Activated naive CD4-positive, alpha-beta T cell treated with anti-CD3 and anti-CD28 coated beads, Interleukin-2, amount 50 U/mL, for 24 hours (primary cell): ENCODE measurements at regions not wholly inside any gene's neighbourhood (a gene's known extent, or its start where the extent isn't known, plus 50 kb on each side); places are given as distances from the start of the nearest gene placed in this dataset.
"Not testable (repeated sequence)": the region's sequence is repeated elsewhere in the genome, so short reads cannot be mapped to it uniquely, and the experiment has no call there.

Experiments used
- H3K27ac Mint-ChIP-seq: one replicate; pipeline ENCODE4 v1.8.0; 2021; ENCODE audit warnings: mild to moderate bottlenecking, mixed read lengths
- H3K27me3 Mint-ChIP-seq: one replicate; pipeline ENCODE4 v1.8.0; 2021; ENCODE audit warnings: mixed read lengths
- H3K36me3 Mint-ChIP-seq: one replicate; pipeline ENCODE4 v1.8.0; 2021; ENCODE audit warnings: mixed read lengths
- H3K4me1 Mint-ChIP-seq: one replicate; pipeline ENCODE4 v1.8.0; 2021; ENCODE audit warnings: mixed read lengths
- H3K4me3 Mint-ChIP-seq: one replicate; pipeline ENCODE4 v1.8.0; 2021; ENCODE audit warnings: mild to moderate bottlenecking, mixed read lengths
- H3K9me3 Mint-ChIP-seq: one replicate; pipeline ENCODE4 v1.8.0; 2021; ENCODE audit warnings: mixed read lengths

- Mint-ChIP-seq H3K27me3 (no peaks in the 10 kb centered on the region), H3K9me3 (peaks cover 12% of the 10 kb centered on the region), H3K4me1 (no peaks in the 10 kb centered on the region), H3K4me3 (no peak overlapping the region), H3K36me3 (peaks cover 5% of the 10 kb centered on the region), H3K27ac (no peak overlapping the region)
Observed at GRCh38 chr2:238515377-238515776, 88.7 kb downstream of the ASB1 start.

- no peaks in the 10 kb centered on the region for H3K4me1 Mint-ChIP-seq
- H3K9me3 Mint-ChIP-seq: peaks cover 12% of the 10 kb centered on the region
- H3K27me3 Mint-ChIP-seq: no peaks in the 10 kb centered on the region
- peaks cover 5% of the 10 kb centered on the region for H3K36me3 Mint-ChIP-seq
- H3K27ac Mint-ChIP-seq: no peak overlapping the region
- no peak overlapping the region for H3K4me3 Mint-ChIP-seq
Observed at GRCh38 chr2:238517209-238517608, 90.5 kb downstream of the ASB1 start.

- Mint-ChIP-seq H3K27me3 (no peaks in the 10 kb centered on the region), H3K36me3 (peaks cover 5% of the 10 kb centered on the region), H3K27ac (no peak overlapping the region), H3K4me1 (no peaks in the 10 kb centered on the region), H3K4me3 (no peak overlapping the region), H3K9me3 (peaks cover 12% of the 10 kb centered on the region)
Observed at GRCh38 chr2:238518172-238518820, 91.6 kb downstream of the ASB1 start.

- H3K27ac Mint-ChIP-seq: no peak overlapping the region
- H3K4me1 Mint-ChIP-seq: no peaks in the 10 kb centered on the region
- H3K4me3 Mint-ChIP-seq: no peak overlapping the region
- H3K36me3 Mint-ChIP-seq: peaks cover 5% of the 10 kb centered on the region
- no peaks in the 10 kb centered on the region for H3K27me3 Mint-ChIP-seq
- H3K9me3 Mint-ChIP-seq: peaks cover 12% of the 10 kb centered on the region
Observed at GRCh38 chr2:238518821-238519186, 92.1 kb downstream of the ASB1 start.

- Mint-ChIP-seq H3K9me3 (peaks cover 12% of the 10 kb centered on the region), H3K4me3 (no peak overlapping the region), H3K27me3 (peaks cover under 1% of the 10 kb centered on the region), H3K4me1 (no peaks in the 10 kb centered on the region), H3K27ac (no peak overlapping the region), H3K36me3 (peaks cover 5% of the 10 kb centered on the region)
Observed at GRCh38 chr2:238520359-238520886, 93.7 kb downstream of the ASB1 start.

GRCh38 chr2:238521002-238521401 is 94.3 kb downstream of the ASB1 start:
- Mint-ChIP-seq H3K9me3 (peaks cover 9% of the 10 kb centered on the region), H3K36me3 (peaks cover 5% of the 10 kb centered on the region), H3K27ac (no peak overlapping the region), H3K27me3 (peaks cover 3% of the 10 kb centered on the region), H3K4me1 (no peaks in the 10 kb centered on the region), H3K4me3 (no peak overlapping the region)

- Mint-ChIP-seq H3K4me3 (no peak overlapping the region), H3K27me3 (peaks cover 5% of the 10 kb centered on the region), H3K27ac (no peak overlapping the region), H3K36me3 (peaks cover 3% of the 10 kb centered on the region), H3K9me3 (peaks cover under 1% of the 10 kb centered on the region), H3K4me1 (no peaks in the 10 kb centered on the region)
Observed at GRCh38 chr2:238521870-238522269, 95.1 kb downstream of the ASB1 start.

- Mint-ChIP-seq H3K4me3 (no peak overlapping the region), H3K36me3 (no peaks in the 10 kb centered on the region), H3K9me3 (no peaks in the 10 kb centered on the region), H3K27ac (no peak overlapping the region), H3K27me3 (peaks cover 8% of the 10 kb centered on the region), H3K4me1 (no peaks in the 10 kb centered on the region)
Observed at GRCh38 chr2:238523158-238524110, 96.7 kb downstream of the ASB1 start.

- Mint-ChIP-seq H3K36me3 (no peaks in the 10 kb centered on the region), H3K27me3 (peaks cover 8% of the 10 kb centered on the region), H3K4me3 (no peak overlapping the region), H3K4me1 (no peaks in the 10 kb centered on the region), H3K9me3 (no peaks in the 10 kb centered on the region), H3K27ac (no peak overlapping the region)
Observed at GRCh38 chr2:238524426-238524983, 97.8 kb downstream of the ASB1 start.

GRCh38 chr2:238525990-238526389 is 99.3 kb downstream of the ASB1 start:
- H3K9me3 Mint-ChIP-seq: peaks cover 6% of the 10 kb centered on the region
- H3K36me3 Mint-ChIP-seq: peaks cover 6% of the 10 kb centered on the region
- no peaks in the 10 kb centered on the region for H3K4me1 Mint-ChIP-seq
- no peak overlapping the region for H3K4me3 Mint-ChIP-seq
- peaks cover 8% of the 10 kb centered on the region for H3K27me3 Mint-ChIP-seq
- H3K27ac Mint-ChIP-seq: no peak overlapping the region

GRCh38 chr2:238527565-238527964 is 100.8 kb downstream of the ASB1 start:
- Mint-ChIP-seq H3K27ac (no peak overlapping the region), H3K4me1 (no peaks in the 10 kb centered on the region), H3K36me3 (peaks cover 8% of the 10 kb centered on the region), H3K27me3 (peaks cover 8% of the 10 kb centered on the region), H3K4me3 (no peak overlapping the region), H3K9me3 (peaks cover 6% of the 10 kb centered on the region)

GRCh38 chr2:238528953-238529781 is 102.4 kb downstream of the ASB1 start:
- no peak overlapping the region for H3K4me3 Mint-ChIP-seq
- H3K9me3 Mint-ChIP-seq: peaks cover 6% of the 10 kb centered on the region
- no peak overlapping the region for H3K27ac Mint-ChIP-seq
- H3K36me3 Mint-ChIP-seq: peaks cover 8% of the 10 kb centered on the region
- H3K27me3 Mint-ChIP-seq: peaks cover 8% of the 10 kb centered on the region
- H3K4me1 Mint-ChIP-seq: no peaks in the 10 kb centered on the region

GRCh38 chr2:238531017-238531645 is 104.4 kb downstream of the ASB1 start:
- H3K36me3 Mint-ChIP-seq, H3K9me3 Mint-ChIP-seq, H3K27me3 Mint-ChIP-seq, H3K4me3 Mint-ChIP-seq, H3K27ac Mint-ChIP-seq, H3K4me1 Mint-ChIP-seq: not testable (repeated sequence)

GRCh38 chr2:238543732-238544131 is 117.0 kb downstream of the ASB1 start:
- H3K9me3 Mint-ChIP-seq, H3K4me3 Mint-ChIP-seq, H3K36me3 Mint-ChIP-seq, H3K4me1 Mint-ChIP-seq, H3K27ac Mint-ChIP-seq: not testable (repeated sequence)
- peaks cover 24% of the 10 kb centered on the region for H3K27me3 Mint-ChIP-seq
